GM12864 (cell line): ENCODE measurements at regions not wholly inside any gene's neighbourhood (a gene's known extent, or its start where the extent isn't known, plus 50 kb on each side); places are given as distances from the start of the nearest gene placed in this dataset.

ENCODE experiments used
- DNase-seq: peaks from one replicate; pipeline ENCODE4 v3.0.0-alpha.2; 2011; ENCODE audit warnings: low read depth
- H3K4me3 ChIP-seq: 2 replicates; pipeline ENCODE4 v1.5.1; 2011; ENCODE audit warnings: mild to moderate bottlenecking, low read depth, low read length, control low read depth
- CTCF ChIP-seq: IDR thresholded peaks from 2 replicates; pipeline ENCODE4 v1.5.1; 2011; ENCODE audit warnings: low read depth, mild to moderate bottlenecking, moderate library complexity, low read length, control low read depth, inconsistent platforms; ENCODE audit errors: missing control alignments

GRCh38 chr6:55023230-55023629 lies 151.1 kb upstream of the HCRTR2 start:
- H3K4me3 ChIP-seq: no peak overlapping the region
- no peak for DNase-seq
- no peak for TF ChIP-seq CTCF

- TF ChIP-seq CTCF: no peak
- H3K4me3 ChIP-seq: no peak overlapping the region
- no peak for DNase-seq
Measured at GRCh38 chr6:55033016-55033546, 141.2 kb upstream of the HCRTR2 start.

GRCh38 chr6:55034752-55035151 lies 139.6 kb upstream of the HCRTR2 start:
- no peak overlapping the region for H3K4me3 ChIP-seq
- TF ChIP-seq CTCF: no peak
- no peak for DNase-seq

GRCh38 chr6:55040102-55040848 lies 134.0 kb upstream of the HCRTR2 start:
- no peak overlapping the region for H3K4me3 ChIP-seq
- TF ChIP-seq CTCF: no peak
- DNase-seq: no peak

- TF ChIP-seq CTCF: no peak
- DNase-seq: no peak
- no peak overlapping the region for H3K4me3 ChIP-seq
Measured at GRCh38 chr6:55046869-55047422, 127.4 kb upstream of the HCRTR2 start.

GRCh38 chr6:55047451-55048044 lies 126.8 kb upstream of the HCRTR2 start:
- DNase-seq: no peak
- TF ChIP-seq CTCF: no peak
- H3K4me3 ChIP-seq: no peak overlapping the region

GRCh38 chr6:55049866-55050265 lies 124.4 kb upstream of the HCRTR2 start:
- H3K4me3 ChIP-seq: no peak overlapping the region
- no peak for TF ChIP-seq CTCF

More at GRCh38 chr6:55049866-55050265, 124.4 kb upstream of the HCRTR2 start:
- DNase-seq: no peak
